NCI-H2227 (cell line): ENCODE measurements at regions not wholly inside any gene's neighbourhood (a gene's known extent, or its start where the extent isn't known, plus 50 kb on each side); places are given as distances from the start of the nearest gene placed in this dataset.
"Not testable (repeated sequence)": the region's sequence is repeated elsewhere in the genome, so short reads cannot be mapped to it uniquely, and the experiment has no call there.

Source experiments
- DNase-seq: peaks from one replicate; lab custom pipeline; 2025; ENCODE audit not compliant: unreplicated experiment; lab: John Stamatoyannopoulos, UW

GRCh38 chr1:149274493-149274892, 171.1 kb upstream of the NBPF9 start:
- DNase-seq, result not testable (repeated sequence)

- DNase-seq, result not testable (repeated sequence)
These were observed 172.5 kb upstream of the NBPF9 start for GRCh38 chr1:149275802-149276201.

GRCh38 chr1:149276496-149276895, 173.1 kb upstream of the NBPF9 start:
- not testable (repeated sequence) for DNase-seq

GRCh38 chr1:149278156-149278555, 174.8 kb upstream of the NBPF9 start:
- not testable (repeated sequence) for DNase-seq

- DNase-seq, result not testable (repeated sequence)
These were observed 175.7 kb upstream of the NBPF9 start for GRCh38 chr1:149279015-149279414.

GRCh38 chr1:149279512-149279911, 176.2 kb upstream of the NBPF9 start:
- DNase-seq, result not testable (repeated sequence)

- DNase-seq, result not testable (repeated sequence)
These were observed 181.4 kb upstream of the NBPF9 start for GRCh38 chr1:149284773-149285172.

- not testable (repeated sequence) for DNase-seq
These were observed 181.9 kb upstream of the NBPF9 start for GRCh38 chr1:149285205-149285604.

- not testable (repeated sequence) for DNase-seq
These were observed 182.3 kb upstream of the NBPF9 start for GRCh38 chr1:149285638-149286037.

GRCh38 chr1:149288580-149288979, 185.2 kb upstream of the NBPF9 start:
- not testable (repeated sequence) for DNase-seq

- DNase-seq, result not testable (repeated sequence)
These were observed 174.2 kb upstream of the NBPF19 start for GRCh38 chr1:149300478-149301218.

GRCh38 chr1:149301282-149301681, 173.6 kb upstream of the NBPF19 start:
- not testable (repeated sequence) for DNase-seq

GRCh38 chr1:149304796-149305195, 170.0 kb upstream of the NBPF19 start:
- not testable (repeated sequence) for DNase-seq

GRCh38 chr1:149307640-149308039, 167.2 kb upstream of the NBPF19 start:
- not testable (repeated sequence) for DNase-seq

- not testable (repeated sequence) for DNase-seq
These were observed 159.9 kb upstream of the NBPF19 start for GRCh38 chr1:149314921-149315320.

- not testable (repeated sequence) for DNase-seq
These were observed 153.7 kb upstream of the NBPF19 start for GRCh38 chr1:149320971-149321731.

GRCh38 chr1:149321732-149322016, 153.2 kb upstream of the NBPF19 start:
- not testable (repeated sequence) for DNase-seq

- not testable (repeated sequence) for DNase-seq
These were observed 144.8 kb upstream of the NBPF19 start for GRCh38 chr1:149330081-149330335.

- not testable (repeated sequence) for DNase-seq
These were observed 138.8 kb upstream of the NBPF19 start for GRCh38 chr1:149336082-149336481.

- not testable (repeated sequence) for DNase-seq
These were observed 136.6 kb upstream of the NBPF19 start for GRCh38 chr1:149338221-149338691.

- not testable (repeated sequence) for DNase-seq
These were observed 136.1 kb upstream of the NBPF19 start for GRCh38 chr1:149338698-149339097.

GRCh38 chr1:149349448-149349847, 125.4 kb upstream of the NBPF19 start:
- not testable (repeated sequence) for DNase-seq
